B cell (primary cell): ENCODE measurements at regions not wholly inside any gene's neighbourhood (a gene's known extent, or its start where the extent isn't known, plus 50 kb on each side); places are given as distances from the start of the nearest gene placed in this dataset.

Source experiments
- CTCF ChIP-seq: fragments of 200-600 bp; IDR thresholded peaks from one replicate; pipeline ENCODE4 v1.8.0; 2022; ENCODE audit warnings: antibody characterized with exemption, mild to moderate bottlenecking
- EZH2 ChIP-seq: IDR thresholded peaks from 2 replicates; pipeline ENCODE4 v1.6.1; 2012; ENCODE audit warnings: borderline replicate concordance, low read depth, mild to moderate bottlenecking, moderate library complexity, low read length; ENCODE audit not compliant: insufficient read depth, poor library complexity, severe bottlenecking

GRCh38 chr5:174327896-174328295 is 282.4 kb downstream of the NSG2 start:
- TF ChIP-seq EZH2 (no peak), CTCF (no peak)
